CD8-positive, alpha-beta memory T cell (primary cell): ENCODE measurements at regions not wholly inside any gene's neighbourhood (a gene's known extent, or its start where the extent isn't known, plus 50 kb on each side); places are given as distances from the start of the nearest gene placed in this dataset.
"Not testable (repeated sequence)": the region's sequence is repeated elsewhere in the genome, so short reads cannot be mapped to it uniquely, and the experiment has no call there.

Source experiments
- CTCF ChIA-PET: fragments of 350-600 bp; sonication (Branson Sonifier 250); formaldehyde crosslinking; loops from one replicate; lab custom pipeline; 2021; ENCODE audit warnings: antibody characterized with exemption; lab: Charles Lee
- POLR2A ChIA-PET: fragments of 350-600 bp; sonication (Branson Sonifier 250); formaldehyde crosslinking; loops from one replicate; lab custom pipeline; 2021; ENCODE audit warnings: antibody characterized with exemption; lab: Charles Lee
- DNase-seq, 5 donors: peaks; one replicate each; pipeline versions ENCODE4 v3.0.0 to v3.0.0-alpha.2; 2020 to 2022; ENCODE audit warnings: mixed read lengths in 1 of 5
- H3K27ac ChIP-seq: one replicate; pipeline ENCODE4 v1.7.0; 2013; ENCODE audit warnings: low read depth, mild to moderate bottlenecking, low read length, moderate library complexity
- H3K27me3 ChIP-seq: 2 replicates; pipeline ENCODE4 v1.7.0; 2013; ENCODE audit warnings: low read length, mild to moderate bottlenecking; ENCODE audit not compliant: insufficient read depth, poor library complexity, severe bottlenecking
- H3K36me3 ChIP-seq: 2 replicates; pipeline ENCODE4 v1.7.0; 2013; ENCODE audit warnings: mild to moderate bottlenecking, low read length, moderate library complexity; ENCODE audit not compliant: insufficient read depth
- H3K4me1 ChIP-seq: 2 replicates; pipeline ENCODE4 v1.7.0; 2013; ENCODE audit warnings: mild to moderate bottlenecking, low read length, moderate library complexity; ENCODE audit not compliant: insufficient read depth
- H3K4me3 ChIP-seq: 2 replicates; pipeline ENCODE4 v1.7.0; 2013; ENCODE audit warnings: mild to moderate bottlenecking, low read length
- H3K9me3 ChIP-seq: 2 replicates; pipeline ENCODE4 v1.7.0; 2013; ENCODE audit warnings: mild to moderate bottlenecking, low read length
- H3K27ac Mint-ChIP-seq, 8 donors: one replicate each; pipeline ENCODE4 v1.8.0; 2020 to 2021; ENCODE audit warnings: mixed read lengths in 8 of 8, mild to moderate bottlenecking in 6 of 8, inconsistent platforms in 3 of 8, moderate library complexity in 3 of 8
- H3K27me3 Mint-ChIP-seq, 2 donors: one replicate each; pipeline ENCODE4 v1.8.0; 2020 to 2021; ENCODE audit warnings: mixed read lengths in 2 of 2, mild to moderate bottlenecking in 1 of 2, moderate library complexity in 1 of 2
- H3K36me3 Mint-ChIP-seq, 3 donors: one replicate each; pipeline ENCODE4 v1.8.0; 2020 to 2021; ENCODE audit warnings: mixed read lengths in 3 of 3, inconsistent platforms in 1 of 3, mild to moderate bottlenecking in 1 of 3
- H3K4me1 Mint-ChIP-seq, 3 donors: one replicate each; pipeline ENCODE4 v1.8.0; 2020 to 2021; ENCODE audit warnings: mixed read lengths in 3 of 3, inconsistent platforms in 1 of 3, mild to moderate bottlenecking in 1 of 3
- H3K4me3 Mint-ChIP-seq, 7 donors: one replicate each; pipeline ENCODE4 v1.8.0; 2020 to 2021; ENCODE audit warnings: mixed read lengths in 7 of 7, mild to moderate bottlenecking in 6 of 7, moderate library complexity in 4 of 7, inconsistent platforms in 2 of 7
- H3K9me3 Mint-ChIP-seq, 5 donors: one replicate each; pipeline ENCODE4 v1.8.0; 2020 to 2022; ENCODE audit warnings: mixed read lengths in 5 of 5, mild to moderate bottlenecking in 3 of 5, moderate library complexity in 2 of 5, inconsistent platforms in 1 of 5

GRCh38 chr15:54789376-54789775 is 407.4 kb downstream of the RSL24D1 start:
- H3K4me3 ChIP-seq: no peak overlapping the region
- no peak overlapping the region for H3K27ac Mint-ChIP-seq
- peaks cover 2 to 10% (median 7%) of the 10 kb centered on the region in 5 donors for H3K9me3 Mint-ChIP-seq
- peaks cover 0 to 2% (median 0%) of the 10 kb centered on the region in 3 donors for H3K36me3 Mint-ChIP-seq
- H3K9me3 ChIP-seq: no peaks in the 10 kb centered on the region
- ChIA-PET CTCF (no interaction called here), POLR2A (no interaction called here)
- no peaks in the 10 kb centered on the region for H3K36me3 ChIP-seq
- H3K27me3 ChIP-seq: no peaks in the 10 kb centered on the region
- H3K4me3 Mint-ChIP-seq: no peak overlapping the region
- peaks cover 0 to 1% of the 10 kb centered on the region in 2 donors for H3K27me3 Mint-ChIP-seq
- DNase-seq: no peak
- no peaks in the 10 kb centered on the region for H3K4me1 Mint-ChIP-seq
- no peaks in the 10 kb centered on the region for H3K4me1 ChIP-seq
- no peak overlapping the region for H3K27ac ChIP-seq

GRCh38 chr15:54781220-54781619 is 415.5 kb downstream of the RSL24D1 start:
- H3K27me3 Mint-ChIP-seq, H3K4me3 ChIP-seq, H3K9me3 ChIP-seq, CTCF ChIA-PET, H3K4me1 Mint-ChIP-seq, H3K36me3 Mint-ChIP-seq, H3K27ac ChIP-seq, POLR2A ChIA-PET, H3K27ac Mint-ChIP-seq, H3K36me3 ChIP-seq, H3K27me3 ChIP-seq, DNase-seq, H3K4me1 ChIP-seq, H3K4me3 Mint-ChIP-seq: not testable (repeated sequence)
- peaks cover 2 to 20% (median 9%) of the 10 kb centered on the region in 5 donors for H3K9me3 Mint-ChIP-seq

GRCh38 chr15:54779271-54779670 is 417.5 kb downstream of the RSL24D1 start:
- Mint-ChIP-seq H3K36me3 (no peaks in the 10 kb centered on the region), H3K4me1 (no peaks in the 10 kb centered on the region), H3K27me3 (peaks cover 0 to 2% of the 10 kb centered on the region in 2 donors), H3K4me3 (no peak overlapping the region), H3K27ac (no peak overlapping the region), H3K9me3 (peaks cover 2 to 11% (median 5%) of the 10 kb centered on the region in 5 donors)
- DNase-seq: no peak
- Histone ChIP-seq H3K4me3 (no peak overlapping the region), H3K9me3 (no peaks in the 10 kb centered on the region), H3K27ac (no peak overlapping the region), H3K4me1 (no peaks in the 10 kb centered on the region), H3K36me3 (no peaks in the 10 kb centered on the region), H3K27me3 (no peaks in the 10 kb centered on the region)
- CTCF ChIA-PET: no interaction called here
- POLR2A ChIA-PET: no interaction called here

- no peak overlapping the region for H3K4me3 Mint-ChIP-seq
- Histone ChIP-seq H3K9me3 (no peaks in the 10 kb centered on the region), H3K4me3 (no peak overlapping the region), H3K27me3 (no peaks in the 10 kb centered on the region), H3K36me3 (no peaks in the 10 kb centered on the region), H3K4me1 (no peaks in the 10 kb centered on the region), H3K27ac (no peak overlapping the region)
- POLR2A ChIA-PET: no interaction called here
- H3K27me3 Mint-ChIP-seq: peaks cover 0 to 2% of the 10 kb centered on the region in 2 donors
- no peaks in the 10 kb centered on the region for H3K36me3 Mint-ChIP-seq
- no peak for DNase-seq
- CTCF ChIA-PET: no interaction called here
- no peak overlapping the region for H3K27ac Mint-ChIP-seq
- H3K4me1 Mint-ChIP-seq: no peaks in the 10 kb centered on the region
- peaks cover 0 to 7% (median 2%) of the 10 kb centered on the region in 5 donors for H3K9me3 Mint-ChIP-seq
Measured at GRCh38 chr15:54776410-54776809, 420.3 kb downstream of the RSL24D1 start.

- Histone ChIP-seq H3K9me3 (no peaks in the 10 kb centered on the region), H3K27ac (no peak overlapping the region), H3K4me1 (no peaks in the 10 kb centered on the region), H3K36me3 (no peaks in the 10 kb centered on the region), H3K4me3 (no peak overlapping the region), H3K27me3 (no peaks in the 10 kb centered on the region)
- peaks cover 0 to 6% (median 0%) of the 10 kb centered on the region in 5 donors for H3K9me3 Mint-ChIP-seq
- H3K4me1 Mint-ChIP-seq: no peaks in the 10 kb centered on the region
- ChIA-PET CTCF (no interaction called here), POLR2A (no interaction called here)
- peaks cover 0 to 1% of the 10 kb centered on the region in 2 donors for H3K27me3 Mint-ChIP-seq
- no peak overlapping the region for H3K4me3 Mint-ChIP-seq
- no peak for DNase-seq
- H3K27ac Mint-ChIP-seq: no peak overlapping the region
- no peaks in the 10 kb centered on the region for H3K36me3 Mint-ChIP-seq
Measured at GRCh38 chr15:54772663-54773062, 424.1 kb downstream of the RSL24D1 start.

- not testable (repeated sequence) for H3K4me1 Mint-ChIP-seq, H3K4me3 Mint-ChIP-seq
Measured at GRCh38 chr15:54749461-54749860, 447.3 kb downstream of the RSL24D1 start.

GRCh38 chr15:54722342-54722986 is 474.3 kb downstream of the RSL24D1 start:
- Histone ChIP-seq H3K36me3 (no peaks in the 10 kb centered on the region), H3K27ac (no peak overlapping the region), H3K4me3 (no peak overlapping the region), H3K4me1 (no peaks in the 10 kb centered on the region), H3K9me3 (no peaks in the 10 kb centered on the region), H3K27me3 (no peaks in the 10 kb centered on the region)
- DNase-seq: no peak
- CTCF ChIA-PET: no interaction called here
- no peaks in the 10 kb centered on the region for H3K27me3 Mint-ChIP-seq
- no peaks in the 10 kb centered on the region for H3K36me3 Mint-ChIP-seq
- POLR2A ChIA-PET: no interaction called here
- peaks cover 2 to 36% (median 6%) of the 10 kb centered on the region in 5 donors for H3K9me3 Mint-ChIP-seq
- H3K4me1 Mint-ChIP-seq: no peaks in the 10 kb centered on the region
- no peak overlapping the region for H3K27ac Mint-ChIP-seq
- H3K4me3 Mint-ChIP-seq: no peak overlapping the region

More at GRCh38 chr15:54749461-54749860, 447.3 kb downstream of the RSL24D1 start:
- H3K9me3 ChIP-seq, H3K36me3 Mint-ChIP-seq, H3K4me1 ChIP-seq, H3K4me3 ChIP-seq, POLR2A ChIA-PET, CTCF ChIA-PET, H3K36me3 ChIP-seq, H3K27me3 Mint-ChIP-seq, H3K27ac Mint-ChIP-seq, DNase-seq, H3K27me3 ChIP-seq, H3K27ac ChIP-seq, H3K9me3 Mint-ChIP-seq: not testable (repeated sequence)

GRCh38 chr15:54719325-54719724 is 477.4 kb downstream of the RSL24D1 start:
- Histone ChIP-seq H3K36me3 (no peaks in the 10 kb centered on the region), H3K9me3 (no peaks in the 10 kb centered on the region), H3K4me1 (no peaks in the 10 kb centered on the region), H3K4me3 (no peak overlapping the region), H3K27me3 (no peaks in the 10 kb centered on the region), H3K27ac (no peak overlapping the region)
- no peak for DNase-seq
- Mint-ChIP-seq H3K9me3 (peaks cover 2 to 30% (median 6%) of the 10 kb centered on the region in 5 donors), H3K4me1 (no peaks in the 10 kb centered on the region), H3K4me3 (no peak overlapping the region), H3K36me3 (no peaks in the 10 kb centered on the region), H3K27me3 (no peaks in the 10 kb centered on the region), H3K27ac (peak overlapping the region in 1 of 8 donors; percentile 4)
- ChIA-PET POLR2A (no interaction called here), CTCF (no interaction called here)
